Omental fat pad (tissue), 3 donors: ENCODE measurements at regions not wholly inside any gene's neighbourhood (a gene's known extent, or its start where the extent isn't known, plus 50 kb on each side); places are given as distances from the start of the nearest gene placed in this dataset.

Source experiments
- ATAC-seq: fragments of 150-250 bp; one replicate; pipeline ENCODE4 v1.9.1; 2016; ENCODE audit warnings: mild to moderate bottlenecking, moderate library complexity; ENCODE audit not compliant: low FRiP score
- DNase-seq: peaks from one replicate; pipeline ENCODE4 v3.0.0-alpha.2; 2019; ENCODE audit warnings: low spot score
- CTCF ChIP-seq, 3 donors: fragments of 450-650 bp; IDR thresholded peaks; one replicate each; pipeline ENCODE4 v1.5.1; 2016 to 2017; ENCODE audit warnings: antibody characterized with exemption in 3 of 3, mild to moderate bottlenecking in 3 of 3, moderate library complexity in 2 of 3

GRCh38 chr6:156658966-156659821 lies 118.0 kb upstream of the ARID1B start:
- no peak for TF ChIP-seq CTCF (IDR thresholded peaks at IDR 0.05)
- ATAC-seq (no peak), DNase-seq (no peak)

DNA sequence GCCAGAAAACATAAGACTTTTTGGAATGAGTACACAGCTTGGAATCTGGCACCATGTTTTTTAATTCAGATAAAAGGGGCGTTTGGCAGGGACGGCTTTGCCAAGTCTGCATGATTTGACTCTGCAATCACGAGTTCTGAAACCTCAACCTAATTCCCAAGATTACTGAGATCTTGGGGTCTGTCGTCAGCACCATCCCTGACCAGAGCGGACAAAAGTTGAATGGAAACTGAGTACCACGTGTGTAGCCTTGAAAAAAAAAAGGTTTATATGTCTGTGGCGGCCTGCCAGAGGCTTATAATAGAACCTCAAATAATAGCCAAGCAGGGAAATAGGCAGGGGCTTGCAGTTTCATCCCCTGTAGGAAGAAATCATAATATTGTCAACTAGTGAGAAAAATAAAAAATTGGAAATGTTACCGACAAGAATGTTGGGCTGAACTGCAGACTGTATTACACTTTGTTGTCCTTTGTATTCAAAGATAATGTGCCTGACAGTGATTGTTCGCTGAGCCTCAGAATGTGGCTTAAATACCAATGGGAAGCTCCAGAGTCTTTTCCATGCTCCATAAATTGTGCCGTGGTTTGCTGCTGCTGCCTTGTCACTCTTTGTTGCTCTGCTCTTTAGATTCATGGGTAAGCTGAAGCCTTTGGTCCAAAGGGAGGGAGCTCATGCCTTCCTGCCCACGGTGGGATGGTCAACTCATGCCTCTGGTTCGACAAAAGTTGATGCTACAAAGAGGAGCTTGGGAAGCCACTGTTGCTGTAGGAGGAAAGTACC lies 118.8 kb upstream of the ARID1B start:
- ATAC-seq: peak; percentile 76
- no peak for TF ChIP-seq CTCF (IDR thresholded peaks at IDR 0.05)
- no peak for DNase-seq

DNA sequence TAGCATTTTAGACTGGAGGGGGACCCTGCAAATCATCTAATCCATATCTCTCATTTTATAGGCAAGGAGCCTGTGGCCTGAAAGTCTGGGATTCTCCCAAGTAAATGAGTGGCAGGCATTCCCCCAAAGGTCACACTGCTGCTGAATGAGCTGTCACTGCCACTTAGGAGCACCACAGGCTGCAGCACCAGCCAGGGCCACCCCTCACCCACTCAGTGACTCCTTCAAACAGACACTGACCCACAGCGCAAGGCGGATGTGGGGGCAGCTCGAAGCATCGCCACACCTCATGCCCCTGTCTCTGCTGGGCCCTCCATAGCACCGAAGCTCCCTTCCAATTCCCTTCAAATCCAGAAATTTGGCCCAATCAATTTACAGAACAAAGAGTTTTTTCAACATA lies 119.9 kb upstream of the ARID1B start:
- DNase-seq (no peak), ATAC-seq (no peak)
- TF ChIP-seq CTCF (IDR thresholded peaks at IDR 0.05): no peak

GRCh38 chr6:156654919-156655918 lies 122.0 kb upstream of the ARID1B start:
- DNase-seq (no peak), ATAC-seq (no peak)
- no peak for TF ChIP-seq CTCF (IDR thresholded peaks at IDR 0.05)

- no peak for TF ChIP-seq CTCF (IDR thresholded peaks at IDR 0.05)
- ATAC-seq: no peak
- no peak for DNase-seq
These were observed 124.9 kb upstream of the ARID1B start for GRCh38 chr6:156652231-156652750.

GRCh38 chr6:156651486-156651885 lies 125.7 kb upstream of the ARID1B start:
- no peak for DNase-seq
- no peak for ATAC-seq
- no peak for TF ChIP-seq CTCF (IDR thresholded peaks at IDR 0.05)
